Adrenal gland (tissue), 5 donors: ENCODE measurements at regions not wholly inside any gene's neighbourhood (a gene's known extent, or its start where the extent isn't known, plus 50 kb on each side); places are given as distances from the start of the nearest gene placed in this dataset.
"Not testable (repeated sequence)": the region's sequence is repeated elsewhere in the genome, so short reads cannot be mapped to it uniquely, and the experiment has no call there.

ENCODE experiments used
- POLR2A ChIP-seq, 2 donors: fragments of 450-650 bp; IDR thresholded peaks; one replicate each; pipeline ENCODE4 v1.6.1; 2017; ENCODE audit warnings: antibody characterized with exemption in 2 of 2, mild to moderate bottlenecking in 2 of 2, moderate library complexity in 1 of 2
- TF ChIP-seq, protein P1 (sequence below), 6 experiments: fragments of 450-650 bp in 4 of 6; fragments of 200-600 bp in 2 of 6; sonication (generic) in 1 of 6; IDR thresholded peaks; 1 replicate in 5 of 6; 2 replicates in 1 of 6; pipeline versions ENCODE4 v1.5.1 to v1.8.0; 2016 to 2021; ENCODE audit warnings: antibody characterized with exemption in 6 of 6, mild to moderate bottlenecking in 2 of 6, moderate library complexity in 1 of 6
- donor health status: DM: no; HTN: no; CAD: no.

DNA sequence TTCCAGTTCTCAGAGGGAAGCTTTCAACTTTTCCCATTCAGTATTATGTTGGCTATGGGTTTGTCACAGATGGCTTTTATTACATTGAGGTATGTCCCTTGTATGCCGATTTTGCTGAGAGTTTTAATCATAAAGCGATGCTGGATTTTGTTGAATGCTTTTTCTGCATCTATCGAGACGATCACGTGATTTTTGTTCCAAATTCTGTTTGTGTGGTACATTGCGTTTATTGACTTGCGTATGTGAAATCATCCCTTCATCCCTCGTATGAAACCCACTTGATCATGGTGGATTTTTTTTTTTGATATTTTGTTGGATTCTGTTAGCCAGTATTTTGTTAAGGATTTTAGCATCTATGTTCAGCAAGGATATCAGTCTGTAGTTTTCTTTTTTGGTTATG is 339.1 kb downstream of the KLF13 start:
- TF ChIP-seq, protein P1, sequence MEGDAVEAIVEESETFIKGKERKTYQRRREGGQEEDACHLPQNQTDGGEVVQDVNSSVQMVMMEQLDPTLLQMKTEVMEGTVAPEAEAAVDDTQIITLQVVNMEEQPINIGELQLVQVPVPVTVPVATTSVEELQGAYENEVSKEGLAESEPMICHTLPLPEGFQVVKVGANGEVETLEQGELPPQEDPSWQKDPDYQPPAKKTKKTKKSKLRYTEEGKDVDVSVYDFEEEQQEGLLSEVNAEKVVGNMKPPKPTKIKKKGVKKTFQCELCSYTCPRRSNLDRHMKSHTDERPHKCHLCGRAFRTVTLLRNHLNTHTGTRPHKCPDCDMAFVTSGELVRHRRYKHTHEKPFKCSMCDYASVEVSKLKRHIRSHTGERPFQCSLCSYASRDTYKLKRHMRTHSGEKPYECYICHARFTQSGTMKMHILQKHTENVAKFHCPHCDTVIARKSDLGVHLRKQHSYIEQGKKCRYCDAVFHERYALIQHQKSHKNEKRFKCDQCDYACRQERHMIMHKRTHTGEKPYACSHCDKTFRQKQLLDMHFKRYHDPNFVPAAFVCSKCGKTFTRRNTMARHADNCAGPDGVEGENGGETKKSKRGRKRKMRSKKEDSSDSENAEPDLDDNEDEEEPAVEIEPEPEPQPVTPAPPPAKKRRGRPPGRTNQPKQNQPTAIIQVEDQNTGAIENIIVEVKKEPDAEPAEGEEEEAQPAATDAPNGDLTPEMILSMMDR (IDR thresholded peaks at IDR 0.05), result not testable (repeated sequence)
- not testable (repeated sequence) for TF ChIP-seq POLR2A (IDR thresholded peaks at IDR 0.05)
